ENCODE measurements at regions not wholly inside any gene's neighbourhood (a gene's known extent, or its start where the extent isn't known, plus 50 kb on each side); places are given as distances from the start of the nearest gene placed in this dataset.

- Mint-ChIP-seq H3K27me3 (no peaks in the 10 kb centered on the region), H3K9me3 (no peaks in the 10 kb centered on the region), H3K4me1 (no peaks in the 10 kb centered on the region), H3K36me3 (no peaks in the 10 kb centered on the region), H3K4me3 (no peak overlapping the region), H3K27ac (no peak overlapping the region)
- ATAC-seq, result no peak
These were observed 108.5 kb upstream of the SOX5 start for GRCh38 chr12:24057920-24058476.

GRCh38 chr12:24055747-24056146, 106.3 kb upstream of the SOX5 start:
- Mint-ChIP-seq H3K36me3 (no peaks in the 10 kb centered on the region), H3K27ac (no peak overlapping the region), H3K27me3 (no peaks in the 10 kb centered on the region), H3K4me3 (no peak overlapping the region), H3K4me1 (no peaks in the 10 kb centered on the region), H3K9me3 (no peaks in the 10 kb centered on the region)
- ATAC-seq, result no peak

DNA sequence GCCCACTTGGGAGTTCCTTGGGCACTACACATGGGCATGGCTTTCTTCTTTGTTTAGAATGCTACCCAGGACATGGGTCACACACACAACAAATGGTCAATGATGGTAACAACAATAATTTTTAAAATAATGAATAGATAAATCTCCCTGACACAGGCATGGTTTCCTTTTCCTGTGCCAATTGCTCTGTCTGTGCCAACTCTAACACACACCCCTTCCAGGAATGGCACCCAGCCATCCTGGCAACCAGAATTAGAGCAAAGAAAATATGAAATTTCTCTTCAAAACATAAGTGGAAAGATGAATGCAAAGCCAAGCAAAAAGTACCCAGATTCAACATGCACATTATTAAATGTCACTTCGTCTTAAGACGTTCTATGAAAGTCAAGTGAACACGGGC, 104.9 kb upstream of the SOX5 start:
- Mint-ChIP-seq H3K4me1 (no peaks in the 10 kb centered on the region), H3K27ac (no peak overlapping the region), H3K36me3 (no peaks in the 10 kb centered on the region), H3K4me3 (no peak overlapping the region), H3K27me3 (no peaks in the 10 kb centered on the region), H3K9me3 (no peaks in the 10 kb centered on the region)
- no peak for ATAC-seq

- Mint-ChIP-seq H3K27me3 (no peaks in the 10 kb centered on the region), H3K36me3 (no peaks in the 10 kb centered on the region), H3K27ac (no peak overlapping the region), H3K4me1 (no peaks in the 10 kb centered on the region), H3K9me3 (no peaks in the 10 kb centered on the region), H3K4me3 (no peak overlapping the region)
- no peak for ATAC-seq
These were observed 100.3 kb upstream of the SOX5 start for GRCh38 chr12:24049728-24050127.

GRCh38 chr12:24049101-24049500, 99.6 kb upstream of the SOX5 start:
- H3K4me1 Mint-ChIP-seq, result no peaks in the 10 kb centered on the region
- no peaks in the 10 kb centered on the region for H3K9me3 Mint-ChIP-seq
- no peaks in the 10 kb centered on the region for H3K27me3 Mint-ChIP-seq
- H3K4me3 Mint-ChIP-seq, result no peak overlapping the region
- H3K36me3 Mint-ChIP-seq, result no peaks in the 10 kb centered on the region
- ATAC-seq, result no peak
- no peak overlapping the region for H3K27ac Mint-ChIP-seq

DNA sequence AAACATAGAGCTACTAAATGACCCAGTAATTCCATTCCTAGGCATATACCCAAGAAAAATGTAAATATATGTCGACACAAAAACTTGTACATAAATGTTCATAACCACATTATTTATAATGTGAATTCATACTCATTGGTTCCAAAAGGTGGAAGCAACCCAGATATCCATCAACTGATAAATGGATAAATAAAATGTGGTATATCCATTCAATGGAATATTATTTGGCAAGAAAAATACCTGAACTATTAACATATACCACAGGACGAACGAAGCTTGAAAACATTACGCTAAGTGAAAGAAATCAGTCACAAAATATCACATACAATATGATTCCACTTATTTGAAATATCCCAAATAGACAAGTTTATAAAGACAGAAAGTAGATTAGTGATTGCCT, 99.0 kb upstream of the SOX5 start:
- Mint-ChIP-seq H3K9me3 (no peaks in the 10 kb centered on the region), H3K36me3 (no peaks in the 10 kb centered on the region), H3K27me3 (no peaks in the 10 kb centered on the region), H3K27ac (no peak overlapping the region), H3K4me3 (no peak overlapping the region), H3K4me1 (no peaks in the 10 kb centered on the region)
- ATAC-seq, result no peak

DNA sequence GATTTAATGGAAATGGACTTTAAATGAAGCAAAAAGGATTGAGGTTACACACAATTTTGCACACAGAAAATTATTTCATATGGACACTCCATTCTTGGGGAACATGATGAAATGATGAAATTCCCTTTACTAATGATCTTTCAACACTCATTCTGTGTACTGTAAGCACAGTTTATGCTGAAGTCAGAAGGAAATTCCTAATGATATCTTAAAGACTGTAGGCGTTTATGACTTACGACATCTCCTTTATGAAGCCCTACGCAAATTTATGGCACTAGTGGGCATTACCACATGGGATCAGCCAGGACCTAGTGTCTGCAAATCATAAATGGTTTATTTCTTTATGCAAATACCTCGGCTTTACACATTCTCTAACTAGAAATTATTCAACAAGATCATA, 97.9 kb upstream of the SOX5 start:
- no peaks in the 10 kb centered on the region for H3K27me3 Mint-ChIP-seq
- no peaks in the 10 kb centered on the region for H3K36me3 Mint-ChIP-seq
- no peaks in the 10 kb centered on the region for H3K9me3 Mint-ChIP-seq
- H3K4me3 Mint-ChIP-seq, result no peak overlapping the region
- H3K4me1 Mint-ChIP-seq, result no peaks in the 10 kb centered on the region
- ATAC-seq, result no peak
- no peak overlapping the region for H3K27ac Mint-ChIP-seq

- Mint-ChIP-seq H3K9me3 (no peaks in the 10 kb centered on the region), H3K4me3 (no peak overlapping the region), H3K4me1 (no peaks in the 10 kb centered on the region), H3K36me3 (no peaks in the 10 kb centered on the region), H3K27me3 (no peaks in the 10 kb centered on the region), H3K27ac (no peak overlapping the region)
- ATAC-seq, result peak; percentile 36
These were observed 96.4 kb upstream of the SOX5 start for GRCh38 chr12:24045816-24046257.

DNA sequence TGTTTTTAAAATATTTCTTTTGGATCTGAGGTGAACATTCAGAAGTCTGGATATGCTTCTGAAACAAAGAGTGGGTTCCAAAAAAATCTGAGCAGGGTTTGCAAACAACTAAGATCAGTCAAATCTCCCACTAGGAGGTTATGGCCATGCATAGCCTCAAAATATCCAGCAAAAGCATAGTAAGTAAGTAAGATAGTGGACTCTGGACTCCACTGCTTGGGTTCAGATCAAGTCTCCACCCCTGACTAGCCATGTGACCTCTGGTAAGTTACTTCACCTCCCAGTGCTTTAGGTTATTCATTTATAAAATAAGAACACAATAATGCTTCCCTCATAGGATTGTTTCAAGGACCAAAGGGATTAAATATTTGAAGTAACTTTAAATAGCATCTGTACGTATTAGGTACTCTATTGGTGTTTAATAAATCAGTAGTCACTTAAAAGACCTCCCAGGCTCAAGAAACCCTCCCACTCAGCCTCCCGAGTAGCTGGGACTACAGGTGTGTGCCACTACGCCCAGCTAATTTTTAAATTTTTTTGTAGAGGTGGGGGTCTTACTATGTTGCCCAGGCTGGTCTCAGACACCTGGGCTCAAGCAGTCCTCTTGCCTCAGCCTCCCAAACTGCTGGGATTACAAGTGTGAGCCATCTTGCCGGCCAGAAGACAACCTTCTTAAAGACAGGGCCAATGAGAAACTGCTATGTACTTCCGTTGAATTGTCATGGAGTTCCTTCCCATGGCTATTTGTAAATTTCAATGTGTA, 95.7 kb upstream of the SOX5 start:
- no peaks in the 10 kb centered on the region for H3K9me3 Mint-ChIP-seq
- ATAC-seq, result no peak
- H3K27me3 Mint-ChIP-seq, result no peaks in the 10 kb centered on the region
- H3K4me3 Mint-ChIP-seq, result no peak overlapping the region
- no peaks in the 10 kb centered on the region for H3K4me1 Mint-ChIP-seq
- H3K27ac Mint-ChIP-seq, result no peak overlapping the region
- H3K36me3 Mint-ChIP-seq, result no peaks in the 10 kb centered on the region

DNA sequence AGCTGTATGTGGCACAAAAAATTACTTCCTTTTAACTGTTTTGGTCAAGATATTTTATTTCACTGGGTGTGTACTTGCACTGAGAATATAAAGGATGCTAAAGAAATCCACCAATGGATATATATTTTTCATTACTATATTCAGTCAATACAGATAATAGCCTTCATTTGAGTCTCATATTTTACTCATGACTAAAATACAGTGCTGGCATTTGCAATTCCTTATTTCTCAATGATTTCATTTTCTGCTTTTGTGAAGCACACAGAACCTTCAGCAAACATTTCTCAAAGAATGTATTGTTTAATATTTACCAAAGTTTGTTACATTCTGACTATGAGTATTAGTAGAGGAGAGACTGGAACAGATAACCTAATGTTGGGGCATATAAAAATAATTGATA, 93.2 kb upstream of the SOX5 start:
- Mint-ChIP-seq H3K4me3 (no peak overlapping the region), H3K27ac (no peak overlapping the region), H3K4me1 (no peaks in the 10 kb centered on the region), H3K27me3 (no peaks in the 10 kb centered on the region), H3K36me3 (no peaks in the 10 kb centered on the region), H3K9me3 (no peaks in the 10 kb centered on the region)
- no peak for ATAC-seq

GRCh38 chr12:24039113-24039525, 89.6 kb upstream of the SOX5 start:
- Mint-ChIP-seq H3K9me3 (no peaks in the 10 kb centered on the region), H3K4me1 (no peaks in the 10 kb centered on the region), H3K36me3 (no peaks in the 10 kb centered on the region), H3K27me3 (no peaks in the 10 kb centered on the region), H3K4me3 (no peak overlapping the region), H3K27ac (no peak overlapping the region)
- no peak for ATAC-seq

GRCh38 chr12:24038211-24038997, 88.9 kb upstream of the SOX5 start:
- H3K4me1 Mint-ChIP-seq, result no peaks in the 10 kb centered on the region
- ATAC-seq, result no peak
- no peaks in the 10 kb centered on the region for H3K36me3 Mint-ChIP-seq
- no peak overlapping the region for H3K27ac Mint-ChIP-seq
- H3K4me3 Mint-ChIP-seq, result no peak overlapping the region
- H3K9me3 Mint-ChIP-seq, result no peaks in the 10 kb centered on the region
- no peaks in the 10 kb centered on the region for H3K27me3 Mint-ChIP-seq

DNA sequence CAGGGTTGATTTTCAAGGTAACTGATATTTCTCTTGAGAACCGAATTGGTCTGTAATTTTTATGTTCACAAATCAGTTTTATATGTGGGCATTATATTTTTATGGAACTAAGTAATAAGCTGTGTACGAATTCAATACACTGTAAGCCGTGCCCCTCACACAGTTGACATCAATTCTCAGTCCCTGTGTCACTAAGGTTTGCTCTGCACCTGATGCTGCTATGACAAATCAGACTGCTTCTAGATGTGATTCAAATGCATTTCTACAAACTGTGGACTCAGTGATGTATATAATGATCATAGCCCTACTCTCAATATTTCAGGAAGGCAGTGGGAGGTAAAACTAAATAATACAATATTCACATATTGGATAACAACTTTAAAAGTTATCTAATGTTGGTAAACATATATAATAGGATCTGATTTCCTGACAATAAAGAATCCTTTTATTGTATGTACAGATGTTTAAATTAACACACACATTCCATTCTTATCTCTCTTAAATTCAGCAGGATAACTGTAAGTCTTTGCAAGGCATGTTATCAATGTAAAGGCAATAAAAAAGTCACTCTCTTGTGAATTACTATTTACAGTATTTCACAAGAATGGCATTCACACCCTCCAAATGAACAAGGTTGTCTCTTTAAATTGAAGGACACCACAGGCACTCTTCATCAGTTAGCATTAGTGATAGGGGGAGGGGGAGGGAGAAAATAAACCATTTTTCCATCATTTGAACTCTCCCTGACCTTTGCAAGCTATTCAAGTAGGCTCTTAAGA, 87.2 kb upstream of the SOX5 start:
- Mint-ChIP-seq H3K4me3 (no peak overlapping the region), H3K4me1 (no peaks in the 10 kb centered on the region)

GRCh38 chr12:24034894-24035293, 85.4 kb upstream of the SOX5 start:
- Mint-ChIP-seq H3K27ac (no peak overlapping the region), H3K4me3 (no peak overlapping the region), H3K9me3 (peaks cover 3% of the 10 kb centered on the region), H3K36me3 (no peaks in the 10 kb centered on the region), H3K27me3 (no peaks in the 10 kb centered on the region), H3K4me1 (no peaks in the 10 kb centered on the region)
- ATAC-seq, result no peak

More for the DNA sequence above, 87.2 kb upstream of the SOX5 start:
- Mint-ChIP-seq H3K9me3 (no peaks in the 10 kb centered on the region), H3K27me3 (no peaks in the 10 kb centered on the region), H3K36me3 (no peaks in the 10 kb centered on the region), H3K27ac (no peak overlapping the region)
- ATAC-seq, result no peak

GRCh38 chr12:24034160-24034559, 84.7 kb upstream of the SOX5 start:
- H3K4me1 Mint-ChIP-seq, result no peaks in the 10 kb centered on the region
- ATAC-seq, result no peak

More at GRCh38 chr12:24034160-24034559, 84.7 kb upstream of the SOX5 start:
- Mint-ChIP-seq H3K27me3 (no peaks in the 10 kb centered on the region), H3K9me3 (peaks cover 3% of the 10 kb centered on the region), H3K27ac (no peak overlapping the region), H3K36me3 (no peaks in the 10 kb centered on the region), H3K4me3 (no peak overlapping the region)

Measured in stimulated activated memory B cell treated with anti-CD40 and anti-IgM and Interleukin-4, amounts not matched to agents 10 μg/mL and 1 μg/mL and 100 μg/mL, for 72 hours (primary cell).